Endothelial cell of umbilical vein (primary cell): ENCODE measurements at regions not wholly inside any gene's neighbourhood (a gene's known extent, or its start where the extent isn't known, plus 50 kb on each side); places are given as distances from the start of the nearest gene placed in this dataset.

Experiments
- BruUV-seq: library from RNA; stranded (reverse); fragments of 400-500 nt; replicated peaks from 2 replicates; lab custom pipeline; 2021; lab: Mats Ljungman, UMichigan
- CTCF ChIA-PET: fragments of 300-600, 350-600 bp; sonication (Branson Sonifier 250); formaldehyde crosslinking; loops from one replicate; lab custom pipeline; 2021; ENCODE audit warnings: antibody characterized with exemption, inconsistent platforms; lab: Charles Lee
- POLR2A ChIA-PET: fragments of 300-600, 350-600 bp; sonication (Branson Sonifier 250); formaldehyde crosslinking; loops from one replicate; lab custom pipeline; 2021; ENCODE audit warnings: antibody characterized with exemption, inconsistent platforms; lab: Charles Lee
- DNase-seq: peaks from one replicate; pipeline ENCODE4 v3.0.0-alpha.2; 2011; ENCODE audit warnings: low read depth, low spot score
- FAIRE-seq: peaks from 2 replicates; lab custom pipeline; 2011; peaks lifted over from hg19 to GRCh38; lab: Jason Lieb, UNC
- H2AFZ ChIP-seq: 2 replicates; pipeline ENCODE4 v1.6.0; 2012; ENCODE audit warnings: low read depth, low read length, control low read depth, inconsistent platforms
- H3K27ac ChIP-seq: 2 replicates; pipeline ENCODE4 v1.5.1; 2011; ENCODE audit warnings: low read depth, mild to moderate bottlenecking, control low read depth, low read length, moderate library complexity; ENCODE audit not compliant: insufficient read depth
- H3K27me3 ChIP-seq, 2 experiments: 2 replicates each; pipeline versions ENCODE4 v1.6.0 to v1.6.1; 2011; ENCODE audit warnings: low read length in 2 of 2, mixed read lengths in 1 of 2; ENCODE audit not compliant: control insufficient read depth in 2 of 2, insufficient read depth in 2 of 2
- H3K36me3 ChIP-seq, 2 experiments: 2 replicates in 1 of 2; 3 replicates in 1 of 2; pipeline ENCODE4 v1.5.1; 2011; ENCODE audit warnings: low read length in 2 of 2, mild to moderate bottlenecking in 1 of 2, moderate library complexity in 1 of 2; ENCODE audit not compliant: control insufficient read depth in 2 of 2, insufficient read depth in 2 of 2; ENCODE audit errors: extremely low read depth in 1 of 2
- H3K4me1 ChIP-seq: 3 replicates; pipeline ENCODE4 v1.5.1; 2011; ENCODE audit warnings: mild to moderate bottlenecking, low read length; ENCODE audit not compliant: control insufficient read depth, insufficient read depth; ENCODE audit errors: extremely low read depth
- H3K4me2 ChIP-seq: 2 replicates; pipeline ENCODE4 v1.6.1; 2011; ENCODE audit warnings: low read length, control low read depth, mixed read lengths; ENCODE audit not compliant: insufficient read depth
- H3K4me3 ChIP-seq, 3 experiments: fragments of 200-600 bp in 1 of 3; sonication (generic), shearing (Covaris generic) in 1 of 3; replicated peaks in 1 of 3; 2 replicates each; pipeline ENCODE4 v1.5.1; 2011 to 2016; ENCODE audit warnings: control low read depth in 3 of 3, low read length in 3 of 3, mild to moderate bottlenecking in 2 of 3, inconsistent platforms in 1 of 3, low read depth in 1 of 3, moderate library complexity in 1 of 3; ENCODE audit not compliant: insufficient read depth in 1 of 3
- H3K79me2 ChIP-seq: 2 replicates; pipeline ENCODE4 v1.6.0; 2012; ENCODE audit warnings: low read length, inconsistent platforms; ENCODE audit not compliant: control insufficient read depth, insufficient read depth
- H3K9ac ChIP-seq: replicated peaks from 2 replicates; pipeline ENCODE3; 2011; ENCODE audit warnings: low read length, control low read depth; ENCODE audit not compliant: insufficient read depth; ENCODE audit errors: extremely low read depth
- H3K9me1 ChIP-seq: replicated peaks from 3 replicates; pipeline ENCODE4 v1.6.0; 2011; ENCODE audit warnings: mild to moderate bottlenecking, low read length; ENCODE audit not compliant: control insufficient read depth, insufficient read depth; ENCODE audit errors: extremely low read depth
- H3K9me3 ChIP-seq: replicated peaks from 2 replicates; pipeline ENCODE4 v1.5.1; 2012; ENCODE audit warnings: low read length, inconsistent platforms; ENCODE audit not compliant: control insufficient read depth, insufficient read depth
- H4K20me1 ChIP-seq: replicated peaks from 2 replicates; pipeline ENCODE3; 2011; ENCODE audit warnings: mild to moderate bottlenecking, low read length; ENCODE audit not compliant: control insufficient read depth, insufficient read depth; ENCODE audit errors: extremely low read depth
- EZH2 ChIP-seq: IDR thresholded peaks from 2 replicates; pipeline ENCODE4 v1.6.1; 2012; ENCODE audit warnings: borderline replicate concordance, low read depth, mild to moderate bottlenecking, moderate library complexity, low read length, inconsistent platforms; ENCODE audit not compliant: severe bottlenecking
- FOS ChIP-seq: IDR thresholded peaks from 2 replicates; pipeline ENCODE4 v1.6.1; 2011; ENCODE audit warnings: mild to moderate bottlenecking, low read length, moderate library complexity, borderline replicate concordance; ENCODE audit not compliant: insufficient read depth
- GATA2 ChIP-seq: IDR thresholded peaks from 2 replicates; pipeline ENCODE4 v1.7.0; 2011; ENCODE audit warnings: low read depth, mild to moderate bottlenecking, moderate library complexity, mixed read lengths, low read length; ENCODE audit not compliant: insufficient read length, insufficient read depth
- JUN ChIP-seq: IDR thresholded peaks from 2 replicates; pipeline ENCODE4 v1.6.1; 2011; ENCODE audit warnings: borderline replicate concordance, low read depth; ENCODE audit not compliant: insufficient read length, insufficient read depth
- MYC ChIP-seq: IDR thresholded peaks from one replicate; pipeline ENCODE4 v1.6.1; 2011; ENCODE audit warnings: mild to moderate bottlenecking, low read depth, low read length
- POLR2A ChIP-seq: IDR thresholded peaks from 2 replicates; pipeline ENCODE4 v1.6.1; 2012; ENCODE audit warnings: low read depth, mild to moderate bottlenecking, control low read depth, low read length
- POLR2AphosphoS5 ChIP-seq: IDR thresholded peaks from 2 replicates; pipeline ENCODE4 v1.6.1; 2012; ENCODE audit warnings: low read depth, mild to moderate bottlenecking, control low read depth, low read length, moderate library complexity; ENCODE audit not compliant: insufficient read depth
- dilution Hi-C: fragments of 300-500 bp; cut with MboI; formaldehyde crosslinking; loops from one replicate; pipeline ENCODE4 v1.15.0; 2019; ENCODE audit warnings: low sequenced_read_pairs; ENCODE audit not compliant: extremely low pct_ligation_motif_present
- intact Hi-C: fragments of 100-400 bp; cut with micrococcal nuclease; formaldehyde crosslinking; loops from one replicate; pipeline ENCODE4 v1.10.0; 2022
- TF ChIP-seq, protein P1 (sequence below): IDR thresholded peaks from 2 replicates; pipeline ENCODE4 v1.6.1; 2011; ENCODE audit not compliant: insufficient read depth, insufficient read length
- TF ChIP-seq, protein P2 (sequence below), 2 donors: IDR thresholded peaks; 1 replicate in 1 of 2; 2 replicates in 1 of 2; pipeline ENCODE4 v1.5.1; 2011; ENCODE audit warnings: low read length in 2 of 2, mild to moderate bottlenecking in 2 of 2, moderate library complexity in 2 of 2, control low read depth in 1 of 2, inconsistent platforms in 1 of 2, low read depth in 1 of 2; ENCODE audit not compliant: insufficient read depth in 1 of 2; ENCODE audit errors: extremely low read depth in 1 of 2

DNA sequence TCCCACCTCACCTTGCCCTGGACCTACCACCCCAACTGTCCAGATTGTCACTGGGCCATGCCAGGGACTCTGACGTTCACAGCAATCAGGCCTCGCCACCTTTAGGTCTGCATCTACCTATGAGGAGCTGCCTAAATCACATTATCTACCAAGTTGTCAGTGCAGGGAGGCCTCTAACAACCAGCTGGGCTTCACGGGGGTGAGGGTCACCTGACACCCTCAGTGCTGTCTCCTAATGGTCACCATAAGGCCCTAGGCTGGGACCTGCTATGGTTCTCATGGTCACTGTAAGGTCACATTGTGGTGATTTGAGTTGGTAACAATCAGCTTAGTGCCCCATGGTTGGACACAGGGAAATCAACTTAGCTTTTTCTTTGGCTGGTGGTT, 119.2 kb upstream of the CXCL14 start:
- ChIA-PET POLR2A (no interaction called here), CTCF (interaction anchor here (1.0 kb wide), 1 partner anchor 9 kb away, joined by 3 read pairs; no protein-coding TSS in a partner anchor)
- no peak overlapping the region for H3K9ac ChIP-seq
- H3K79me2 ChIP-seq = no peaks in the 10 kb centered on the region
- H3K4me1 ChIP-seq = no peaks in the 10 kb centered on the region
- intact Hi-C loops (no loop called here), dilution Hi-C loops (no loop called here)
- no peaks in the 10 kb centered on the region for H3K27me3 ChIP-seq
- no TSS peak for BruUV-seq
- H3K27ac ChIP-seq = no peak overlapping the region
- FAIRE-seq = no peak
- H3K36me3 ChIP-seq = no peaks in the 10 kb centered on the region
- H3K4me2 ChIP-seq = no peak overlapping the region
- TF ChIP-seq MYC (no peak), FOS (no peak), GATA2 (no peak), POLR2AphosphoS5 (no peak), POLR2A (no peak), JUN (no peak), EZH2 (no peak)
- TF ChIP-seq, protein P1, sequence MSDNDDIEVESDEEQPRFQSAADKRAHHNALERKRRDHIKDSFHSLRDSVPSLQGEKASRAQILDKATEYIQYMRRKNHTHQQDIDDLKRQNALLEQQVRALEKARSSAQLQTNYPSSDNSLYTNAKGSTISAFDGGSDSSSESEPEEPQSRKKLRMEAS = no peak
- TF ChIP-seq, protein P2, sequence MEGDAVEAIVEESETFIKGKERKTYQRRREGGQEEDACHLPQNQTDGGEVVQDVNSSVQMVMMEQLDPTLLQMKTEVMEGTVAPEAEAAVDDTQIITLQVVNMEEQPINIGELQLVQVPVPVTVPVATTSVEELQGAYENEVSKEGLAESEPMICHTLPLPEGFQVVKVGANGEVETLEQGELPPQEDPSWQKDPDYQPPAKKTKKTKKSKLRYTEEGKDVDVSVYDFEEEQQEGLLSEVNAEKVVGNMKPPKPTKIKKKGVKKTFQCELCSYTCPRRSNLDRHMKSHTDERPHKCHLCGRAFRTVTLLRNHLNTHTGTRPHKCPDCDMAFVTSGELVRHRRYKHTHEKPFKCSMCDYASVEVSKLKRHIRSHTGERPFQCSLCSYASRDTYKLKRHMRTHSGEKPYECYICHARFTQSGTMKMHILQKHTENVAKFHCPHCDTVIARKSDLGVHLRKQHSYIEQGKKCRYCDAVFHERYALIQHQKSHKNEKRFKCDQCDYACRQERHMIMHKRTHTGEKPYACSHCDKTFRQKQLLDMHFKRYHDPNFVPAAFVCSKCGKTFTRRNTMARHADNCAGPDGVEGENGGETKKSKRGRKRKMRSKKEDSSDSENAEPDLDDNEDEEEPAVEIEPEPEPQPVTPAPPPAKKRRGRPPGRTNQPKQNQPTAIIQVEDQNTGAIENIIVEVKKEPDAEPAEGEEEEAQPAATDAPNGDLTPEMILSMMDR (IDR thresholded peaks at IDR 0.05; ENCODE audit: extremely low read depth in 1 of 2, insufficient read depth in 1 of 2, low read depth in 1 of 2, low read length in 2 of 2) = no peak
- H2AFZ ChIP-seq = no peak overlapping the region
- H3K9me1 ChIP-seq = no peaks in the 10 kb centered on the region
- no peak for DNase-seq
- no peaks in the 10 kb centered on the region for H3K9me3 ChIP-seq
- H3K4me3 ChIP-seq = no peak overlapping the region
- no peaks in the 10 kb centered on the region for H4K20me1 ChIP-seq
